Mucosa of stomach (tissue), 1 donor: ENCODE measurements at regions not wholly inside any gene's neighbourhood (a gene's known extent, or its start where the extent isn't known, plus 50 kb on each side); places are given as distances from the start of the nearest gene placed in this dataset.
"Not testable (repeated sequence)": the region's sequence is repeated elsewhere in the genome, so short reads cannot be mapped to it uniquely, and the experiment has no call there.

Experiments used
- H3K27me3 ChIP-seq: one replicate; pipeline ENCODE4 v1.7.0; 2013; ENCODE audit warnings: mild to moderate bottlenecking, low read length; ENCODE audit not compliant: control insufficient read depth, insufficient read depth
- H3K36me3 ChIP-seq: one replicate; pipeline ENCODE4 v1.7.0; 2013; ENCODE audit warnings: low read length; ENCODE audit not compliant: control insufficient read depth, insufficient read depth
- H3K4me1 ChIP-seq: one replicate; pipeline ENCODE4 v1.7.0; 2013; ENCODE audit warnings: mild to moderate bottlenecking, low read length; ENCODE audit not compliant: control insufficient read depth, insufficient read depth
- H3K4me3 ChIP-seq: one replicate; pipeline ENCODE4 v1.7.0; 2013; ENCODE audit warnings: low read length
- H3K9ac ChIP-seq: one replicate; pipeline ENCODE4 v1.7.0; 2013; ENCODE audit warnings: mild to moderate bottlenecking, low read length, moderate library complexity
- H3K9me3 ChIP-seq: one replicate; pipeline ENCODE4 v1.7.0; 2013; ENCODE audit warnings: mild to moderate bottlenecking, low read length, moderate library complexity; ENCODE audit not compliant: control insufficient read depth
- donor health status: Pancreatic carcinoma.

DNA sequence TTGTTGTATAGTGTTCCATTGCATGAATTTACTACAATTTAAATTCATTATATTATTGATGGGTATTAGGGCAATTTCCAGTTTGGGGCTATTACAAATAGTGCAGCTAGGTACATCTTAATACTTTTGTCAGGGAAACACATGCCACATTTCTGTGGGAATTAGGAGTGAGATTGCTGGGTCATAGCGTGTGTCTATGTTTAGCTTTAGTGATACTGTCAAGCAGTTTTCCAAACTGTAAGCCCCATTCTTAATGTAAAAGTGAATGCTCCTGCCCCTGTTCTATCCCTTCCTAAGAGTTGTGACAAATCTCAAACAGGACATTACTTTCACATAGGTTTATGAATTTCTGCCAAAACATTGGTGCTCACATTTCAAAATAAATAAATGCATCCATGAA is 184.5 kb upstream of the ANKRD28 start:
- H3K9ac ChIP-seq = no peak overlapping the region
- no peaks in the 10 kb centered on the region for H3K9me3 ChIP-seq
- H3K27me3 ChIP-seq = no peaks in the 10 kb centered on the region
- no peaks in the 10 kb centered on the region for H3K36me3 ChIP-seq
- no peaks in the 10 kb centered on the region for H3K4me1 ChIP-seq
- H3K4me3 ChIP-seq = no peak overlapping the region

DNA sequence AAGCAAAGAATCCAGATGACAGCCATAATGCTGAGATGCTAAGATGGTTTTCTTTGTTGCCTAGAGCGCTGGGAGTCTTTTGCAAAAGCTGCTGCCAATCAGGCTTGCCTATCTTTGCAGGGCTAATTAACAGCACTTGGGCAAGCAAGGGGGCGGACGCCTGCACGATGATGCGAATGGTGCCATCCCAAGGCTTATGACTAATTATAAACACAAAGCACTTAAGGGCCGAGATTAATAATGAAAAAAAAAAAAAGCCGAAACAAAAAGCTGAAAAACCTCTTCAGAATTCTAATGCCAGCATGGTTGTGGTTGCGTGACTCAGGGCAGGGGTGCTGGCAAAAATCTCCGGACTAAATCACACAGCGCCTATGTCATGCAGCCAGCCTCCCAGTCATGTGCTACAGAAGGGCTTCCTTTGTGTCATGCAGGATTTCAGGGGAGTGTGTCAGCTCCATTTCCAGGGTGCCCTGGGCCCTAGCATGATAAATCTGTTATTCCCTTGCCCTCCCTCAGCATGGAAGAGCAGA is 185.0 kb upstream of the ANKRD28 start:
- Histone ChIP-seq H3K4me3 (no peak overlapping the region), H3K9me3 (no peaks in the 10 kb centered on the region), H3K36me3 (no peaks in the 10 kb centered on the region), H3K4me1 (no peaks in the 10 kb centered on the region), H3K9ac (no peak overlapping the region), H3K27me3 (no peaks in the 10 kb centered on the region)

DNA sequence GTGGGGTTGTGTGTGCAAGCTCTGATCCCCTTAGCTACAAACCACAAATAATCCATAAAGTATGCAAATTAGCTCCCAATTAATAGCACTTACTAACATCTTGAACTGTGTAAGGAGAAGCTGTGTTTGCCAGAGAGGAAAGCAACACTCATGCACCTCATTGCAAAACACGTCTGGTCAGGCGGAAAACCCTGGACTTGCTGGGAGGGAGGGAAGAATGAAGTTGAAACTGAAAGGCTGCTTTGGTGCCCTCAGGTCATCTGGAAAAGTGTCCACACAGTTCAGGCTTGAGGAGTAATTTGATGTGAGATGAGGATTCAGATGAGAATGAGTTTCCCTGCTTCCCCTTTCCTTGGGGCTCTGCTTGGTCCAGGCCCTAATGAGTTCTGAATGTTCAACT is 185.5 kb upstream of the ANKRD28 start:
- Histone ChIP-seq H3K9me3 (no peaks in the 10 kb centered on the region), H3K4me3 (no peak overlapping the region), H3K9ac (no peak overlapping the region), H3K4me1 (no peaks in the 10 kb centered on the region), H3K27me3 (no peaks in the 10 kb centered on the region), H3K36me3 (no peaks in the 10 kb centered on the region)

DNA sequence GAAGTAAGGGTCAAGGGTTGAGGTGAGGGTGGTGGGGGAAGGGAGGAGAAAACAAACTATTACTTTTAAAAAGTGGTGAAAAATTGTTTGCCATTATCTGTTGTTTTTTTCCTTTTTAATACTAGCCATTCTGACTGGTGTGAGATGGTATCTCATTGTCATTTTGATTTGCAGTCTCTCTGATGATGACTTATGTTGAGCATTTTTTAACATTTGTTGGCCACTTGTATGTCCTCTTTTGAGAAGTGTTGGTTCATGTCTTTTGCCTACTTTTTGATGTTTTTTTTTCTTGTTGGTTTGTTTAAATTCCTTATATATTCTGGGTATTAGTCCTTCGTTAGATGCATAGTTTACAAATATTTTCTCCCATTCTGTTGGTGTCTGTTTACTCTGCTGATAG is 185.9 kb upstream of the ANKRD28 start:
- Histone ChIP-seq H3K9ac (no peak overlapping the region), H3K4me1 (no peaks in the 10 kb centered on the region), H3K9me3 (no peaks in the 10 kb centered on the region), H3K36me3 (no peaks in the 10 kb centered on the region), H3K4me3 (no peak overlapping the region), H3K27me3 (no peaks in the 10 kb centered on the region)

DNA sequence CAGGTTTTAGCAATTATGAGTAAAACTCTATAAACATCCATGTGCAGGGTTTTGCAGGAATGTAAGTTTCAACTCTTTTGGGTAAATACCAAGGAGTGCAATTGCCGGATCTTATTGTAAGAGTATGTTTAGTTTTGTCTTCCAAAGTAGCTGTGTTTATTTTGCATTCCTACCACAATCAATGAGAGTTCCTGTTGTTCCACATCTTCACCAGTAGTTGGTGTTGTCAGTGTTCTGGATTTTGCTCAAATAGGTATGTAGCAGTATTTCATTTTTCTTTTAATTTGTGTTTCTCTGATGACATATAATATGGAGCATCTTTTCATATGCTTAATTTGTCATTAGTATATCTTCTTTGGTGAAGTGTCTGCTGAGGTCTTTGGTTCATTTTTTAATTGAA is 185.1 kb upstream of the GALNT15 start:
- Histone ChIP-seq H3K27me3 (no peaks in the 10 kb centered on the region), H3K4me1 (no peaks in the 10 kb centered on the region), H3K4me3 (no peak overlapping the region), H3K9me3 (no peaks in the 10 kb centered on the region), H3K36me3 (no peaks in the 10 kb centered on the region), H3K9ac (no peak overlapping the region)

DNA sequence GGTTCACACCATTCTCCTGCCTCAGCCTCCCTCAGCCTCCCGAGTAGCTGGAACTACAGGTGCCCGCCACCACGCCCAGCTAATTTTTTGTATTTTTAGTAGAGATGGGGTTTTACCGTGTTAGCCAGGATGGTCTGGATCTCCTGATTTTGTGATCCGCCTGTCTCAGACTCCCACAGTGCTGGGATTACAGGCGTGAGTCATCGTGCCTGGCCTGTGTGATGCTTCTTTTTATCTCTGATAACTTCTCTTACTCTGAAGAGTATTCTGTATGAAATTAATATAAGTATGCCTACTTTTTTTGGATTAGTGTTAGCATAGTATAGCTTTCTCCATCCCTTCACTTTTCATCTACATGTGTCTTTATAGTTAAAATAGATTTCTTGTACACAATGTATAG is 180.8 kb upstream of the GALNT15 start:
- not testable (repeated sequence) for H3K9ac ChIP-seq, H3K9me3 ChIP-seq, H3K4me1 ChIP-seq, H3K27me3 ChIP-seq, H3K36me3 ChIP-seq, H3K4me3 ChIP-seq

DNA sequence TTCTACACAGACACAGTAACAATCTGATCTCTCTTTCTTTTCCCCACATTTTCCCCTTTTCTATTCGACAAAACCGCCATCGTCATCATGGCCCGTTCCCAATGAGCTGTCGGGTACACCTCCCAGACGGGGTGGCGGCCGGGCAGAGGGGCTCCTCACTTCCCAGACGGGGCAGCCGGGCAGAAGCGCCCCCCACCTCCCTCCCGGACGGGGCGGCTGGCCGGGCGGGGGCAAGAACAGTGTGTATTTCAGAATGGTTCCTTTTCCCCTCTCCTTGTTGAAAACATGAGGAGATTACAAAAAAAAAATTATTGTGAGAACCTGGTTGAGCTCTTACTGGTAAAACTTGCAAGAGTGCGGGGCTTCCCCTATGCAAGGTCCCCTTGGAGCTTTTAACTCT is 178.0 kb upstream of the GALNT15 start:
- H3K27me3 ChIP-seq, H3K4me1 ChIP-seq, H3K9ac ChIP-seq, H3K9me3 ChIP-seq, H3K36me3 ChIP-seq, H3K4me3 ChIP-seq: not testable (repeated sequence)

DNA sequence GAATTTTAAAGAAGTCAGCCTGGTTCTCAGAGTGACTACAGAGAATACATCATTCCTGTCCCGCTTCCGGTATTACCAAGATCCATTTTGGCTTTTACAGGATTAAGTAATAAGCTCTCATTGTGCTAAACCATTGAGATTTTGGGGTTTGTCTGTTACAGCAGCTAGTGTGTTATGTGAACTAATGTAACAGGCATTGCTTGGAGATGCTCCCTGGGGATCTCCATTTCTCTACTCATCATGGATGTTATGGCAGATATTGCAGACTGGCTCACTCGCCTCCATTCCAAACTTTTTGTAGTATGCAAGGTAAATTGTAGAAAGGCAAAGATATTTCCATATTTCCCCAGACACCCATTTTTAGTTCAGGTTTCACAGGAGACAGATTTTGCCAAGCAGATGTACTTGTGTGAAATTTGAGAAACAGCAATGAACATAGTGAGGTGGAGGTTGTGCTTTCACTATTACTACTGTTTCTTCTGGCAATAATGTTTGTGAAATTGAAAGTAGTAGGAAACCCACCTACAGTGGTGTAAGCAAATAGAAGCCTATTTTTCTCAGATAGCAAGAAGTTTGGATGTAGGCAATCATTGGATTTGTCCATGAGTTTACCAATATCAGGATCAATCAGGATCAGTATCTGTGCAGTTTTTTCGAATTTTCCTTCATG is 177.1 kb upstream of the GALNT15 start:
- Histone ChIP-seq H3K27me3 (no peaks in the 10 kb centered on the region), H3K36me3 (no peaks in the 10 kb centered on the region), H3K4me3 (no peak overlapping the region), H3K9ac (no peak overlapping the region), H3K4me1 (no peaks in the 10 kb centered on the region), H3K9me3 (no peaks in the 10 kb centered on the region)

DNA sequence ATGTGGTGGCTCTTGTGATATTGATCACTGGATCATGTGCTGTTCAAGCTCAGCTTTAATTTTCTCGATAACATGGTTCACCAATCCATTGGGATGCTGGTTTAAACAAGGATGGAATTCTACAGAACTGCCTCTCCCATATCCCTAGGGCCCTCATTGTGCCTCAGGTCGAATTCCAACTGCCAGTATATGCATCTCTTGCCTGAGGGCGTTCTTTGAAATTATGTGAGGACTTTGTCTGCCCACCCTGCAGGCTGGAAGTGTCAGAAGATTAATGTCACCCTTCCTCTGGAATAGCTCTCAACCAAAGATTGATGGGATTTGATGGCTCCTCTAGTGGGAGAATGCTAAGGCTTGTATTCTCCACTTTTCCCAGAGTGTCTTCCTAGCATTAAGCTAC is 175.6 kb upstream of the GALNT15 start:
- H3K27me3 ChIP-seq = no peaks in the 10 kb centered on the region
- H3K9me3 ChIP-seq = no peaks in the 10 kb centered on the region
- H3K4me3 ChIP-seq = no peak overlapping the region
- no peaks in the 10 kb centered on the region for H3K36me3 ChIP-seq
- H3K9ac ChIP-seq = no peak overlapping the region
- H3K4me1 ChIP-seq = no peaks in the 10 kb centered on the region

DNA sequence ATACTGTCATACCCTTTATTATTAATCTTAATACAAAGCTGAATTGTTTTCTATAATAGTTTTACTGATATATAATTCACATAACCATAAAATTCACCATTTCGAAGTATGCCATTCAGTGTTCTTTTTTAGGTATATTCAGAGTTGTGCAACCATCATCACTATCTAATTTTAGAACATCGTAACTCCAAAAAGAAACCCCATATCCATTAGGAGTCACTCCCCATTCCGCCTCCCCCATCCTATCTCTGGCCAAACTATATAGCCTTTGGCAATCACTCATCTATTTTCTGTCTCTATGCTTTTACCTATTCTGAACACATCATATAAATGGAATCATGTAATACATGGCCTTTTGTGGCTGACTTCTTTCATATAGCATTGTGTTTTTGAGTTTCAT is 169.7 kb upstream of the GALNT15 start:
- H3K4me3 ChIP-seq = no peak overlapping the region
- H3K27me3 ChIP-seq = no peaks in the 10 kb centered on the region
- H3K4me1 ChIP-seq = no peaks in the 10 kb centered on the region
- H3K9me3 ChIP-seq = no peaks in the 10 kb centered on the region
- no peaks in the 10 kb centered on the region for H3K36me3 ChIP-seq
- H3K9ac ChIP-seq = no peak overlapping the region

DNA sequence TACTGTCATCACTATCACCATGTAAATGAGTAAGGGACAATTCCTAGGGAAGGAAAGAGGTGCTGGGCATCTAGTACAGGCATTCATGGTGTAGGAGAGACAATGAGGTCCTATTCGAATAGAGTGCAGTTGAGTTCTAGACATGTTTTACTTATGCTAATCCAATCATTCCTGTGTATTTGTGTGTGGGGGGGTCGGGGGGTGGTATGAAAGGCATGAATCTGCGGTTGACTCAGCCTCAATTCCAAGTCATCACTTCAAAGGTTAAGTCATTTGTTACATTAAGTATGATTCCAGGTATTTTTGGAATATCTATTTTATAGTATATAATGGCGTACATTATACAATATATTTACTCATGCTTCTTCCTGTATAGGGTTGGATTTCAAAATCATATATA is 163.1 kb upstream of the GALNT15 start:
- Histone ChIP-seq H3K27me3 (no peaks in the 10 kb centered on the region), H3K36me3 (no peaks in the 10 kb centered on the region), H3K4me3 (no peak overlapping the region), H3K9me3 (no peaks in the 10 kb centered on the region), H3K9ac (no peak overlapping the region), H3K4me1 (no peaks in the 10 kb centered on the region)

DNA sequence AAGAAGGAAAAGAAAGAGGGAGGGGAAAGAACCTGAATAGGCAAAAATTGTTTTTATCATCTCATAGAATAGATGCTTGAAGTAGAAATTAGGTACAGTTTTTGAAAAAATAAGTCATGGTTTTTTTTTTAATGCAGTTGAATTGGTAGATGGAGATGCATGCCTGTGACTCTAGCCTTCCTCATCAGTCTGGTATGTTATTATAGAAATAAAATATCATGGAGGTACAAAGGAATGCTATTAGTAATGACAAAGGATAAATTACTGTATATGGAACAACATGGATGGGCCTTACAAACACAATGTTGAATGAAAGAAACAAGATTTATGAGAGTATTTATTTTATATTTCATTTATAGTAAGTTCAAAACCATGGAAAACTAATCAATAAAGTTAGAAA is 162.4 kb upstream of the GALNT15 start:
- no peak overlapping the region for H3K4me3 ChIP-seq
- no peaks in the 10 kb centered on the region for H3K4me1 ChIP-seq
- no peak overlapping the region for H3K9ac ChIP-seq
- H3K36me3 ChIP-seq = no peaks in the 10 kb centered on the region
- no peaks in the 10 kb centered on the region for H3K27me3 ChIP-seq
- no peaks in the 10 kb centered on the region for H3K9me3 ChIP-seq

DNA sequence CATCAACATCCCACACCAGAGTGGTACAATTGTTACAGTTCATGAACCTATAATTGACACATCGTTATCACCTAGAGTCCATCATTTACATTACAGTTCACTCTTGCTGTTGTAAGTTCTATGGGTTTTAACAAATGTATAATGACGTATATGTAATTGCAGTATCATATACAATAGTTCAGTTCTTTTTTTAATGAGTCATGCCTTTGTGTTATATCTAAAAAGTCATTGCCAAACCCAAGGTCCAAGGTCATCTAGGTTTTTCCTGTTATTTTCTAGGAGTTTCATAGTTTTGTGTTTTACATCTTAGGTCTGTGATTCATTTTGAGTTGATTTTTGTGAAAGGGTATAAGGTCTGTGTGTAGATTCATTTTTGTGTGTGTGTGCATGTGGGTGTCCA is 160.9 kb upstream of the GALNT15 start:
- Histone ChIP-seq H3K4me3 (no peak overlapping the region), H3K4me1 (no peaks in the 10 kb centered on the region), H3K36me3 (no peaks in the 10 kb centered on the region), H3K27me3 (no peaks in the 10 kb centered on the region), H3K9me3 (no peaks in the 10 kb centered on the region), H3K9ac (no peak overlapping the region)
